BE2C (cell line): ENCODE measurements at regions not wholly inside any gene's neighbourhood (a gene's known extent, or its start where the extent isn't known, plus 50 kb on each side); places are given as distances from the start of the nearest gene placed in this dataset.

ENCODE experiments used
- DNase-seq: peaks from one replicate; pipeline ENCODE4 v3.0.0-alpha.2; 2020
- H3K27me3 ChIP-seq: fragments of 250-450 bp; sonication (Bioruptor Pico); 2 replicates; pipeline ENCODE4 v1.5.1; 2020; ENCODE audit warnings: mild to moderate bottlenecking
- H3K36me3 ChIP-seq: fragments of 250-450 bp; sonication (Bioruptor Pico); 2 replicates; pipeline ENCODE4 v1.5.1; 2020; ENCODE audit warnings: mild to moderate bottlenecking
- H3K4me1 ChIP-seq: fragments of 250-450 bp; sonication (Bioruptor Pico); 2 replicates; pipeline ENCODE4 v1.5.1; 2020
- H3K4me3 ChIP-seq: 2 replicates; pipeline ENCODE4 v1.5.1; 2011; ENCODE audit warnings: low read depth, low read length
- H3K9me3 ChIP-seq: fragments of 250-450 bp; sonication (Bioruptor Pico); 2 replicates; pipeline ENCODE4 v1.5.1; 2020
- CTCF ChIP-seq: IDR thresholded peaks from 2 replicates; pipeline ENCODE4 v1.5.1; 2012; ENCODE audit warnings: mild to moderate bottlenecking, low read depth, low read length

GRCh38 chr6:66489269-66489987, 782.4 kb upstream of the EYS start:
- DNase-seq: no peak
- no peak for TF ChIP-seq CTCF
- no peaks in the 10 kb centered on the region for H3K27me3 ChIP-seq
- no peaks in the 10 kb centered on the region; the same call in 1 of the 2 replicates for H3K4me1 ChIP-seq
- H3K9me3 ChIP-seq: no peaks in the 10 kb centered on the region
- no peak overlapping the region for H3K4me3 ChIP-seq
- no peaks in the 10 kb centered on the region for H3K36me3 ChIP-seq

GRCh38 chr6:66481216-66481615, 774.2 kb upstream of the EYS start:
- Histone ChIP-seq H3K4me3 (no peak overlapping the region), H3K36me3 (no peaks in the 10 kb centered on the region), H3K4me1 (no peaks in the 10 kb centered on the region), H3K27me3 (no peaks in the 10 kb centered on the region), H3K9me3 (no peaks in the 10 kb centered on the region; the same call in 1 of the 2 replicates)
- DNase-seq: no peak
- no peak for TF ChIP-seq CTCF

DNA sequence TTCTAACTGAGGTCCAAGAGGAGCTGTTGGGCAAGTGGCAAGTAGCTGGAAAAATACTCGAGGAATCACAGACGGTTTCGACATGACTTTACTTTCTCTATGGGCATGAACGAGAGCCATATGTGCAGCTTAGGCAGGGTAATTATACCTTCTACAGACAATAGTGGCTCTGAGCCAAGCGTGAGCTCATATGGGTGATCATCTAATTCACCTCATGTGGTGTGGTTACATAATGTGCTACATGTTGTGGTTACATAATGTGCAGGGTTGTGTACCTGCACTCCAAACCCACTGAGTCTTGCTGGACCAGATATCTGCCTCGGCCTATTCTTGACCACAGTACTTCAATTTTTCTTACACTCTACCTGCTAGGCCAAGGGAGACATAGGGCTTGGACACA, 771.7 kb upstream of the EYS start:
- H3K9me3 ChIP-seq: no peaks in the 10 kb centered on the region; the same call in 1 of the 2 replicates
- H3K4me3 ChIP-seq: no peak overlapping the region
- H3K4me1 ChIP-seq: no peaks in the 10 kb centered on the region
- H3K36me3 ChIP-seq: no peaks in the 10 kb centered on the region
- H3K27me3 ChIP-seq: no peaks in the 10 kb centered on the region
- TF ChIP-seq CTCF: no peak
- DNase-seq: peak; percentile 51

GRCh38 chr6:66435321-66435720, 728.3 kb upstream of the EYS start:
- Histone ChIP-seq H3K4me3 (no peak overlapping the region), H3K36me3 (no peaks in the 10 kb centered on the region), H3K4me1 (no peaks in the 10 kb centered on the region), H3K27me3 (no peaks in the 10 kb centered on the region), H3K9me3 (no peaks in the 10 kb centered on the region)
- no peak for TF ChIP-seq CTCF
- no peak for DNase-seq

DNA sequence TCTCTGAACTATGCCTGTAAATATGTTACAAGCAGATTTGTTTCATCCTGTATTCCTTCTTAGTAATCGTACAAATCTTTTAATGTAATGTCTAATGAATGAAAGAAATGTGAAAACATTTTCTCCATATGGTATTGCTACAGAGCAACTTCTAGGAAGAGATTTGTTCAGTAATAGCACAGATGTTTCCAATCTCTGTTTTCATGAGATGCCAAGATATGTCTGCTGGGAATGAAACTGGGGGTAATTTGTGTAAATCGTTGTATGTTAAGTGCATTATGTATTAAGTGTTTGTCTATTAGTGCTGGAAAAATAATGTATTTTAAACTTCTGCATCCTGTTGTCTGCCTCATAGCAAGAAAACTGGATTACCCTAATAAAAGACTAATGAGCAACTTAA, 722.2 kb upstream of the EYS start:
- Histone ChIP-seq H3K36me3 (no peaks in the 10 kb centered on the region), H3K4me1 (no peaks in the 10 kb centered on the region; the same call in 1 of the 2 replicates), H3K9me3 (no peaks in the 10 kb centered on the region; the same call in 1 of the 2 replicates), H3K4me3 (no peak overlapping the region), H3K27me3 (no peaks in the 10 kb centered on the region)
- TF ChIP-seq CTCF: no peak
- DNase-seq: peak; percentile 5

GRCh38 chr6:66423047-66423446, 716.0 kb upstream of the EYS start:
- Histone ChIP-seq H3K4me3 (no peak overlapping the region), H3K4me1 (no peaks in the 10 kb centered on the region), H3K27me3 (no peaks in the 10 kb centered on the region), H3K36me3 (no peaks in the 10 kb centered on the region), H3K9me3 (no peaks in the 10 kb centered on the region; the same call in 1 of the 2 replicates)
- no peak for TF ChIP-seq CTCF
- no peak for DNase-seq
